HL-60 (cell line): ENCODE measurements at regions not wholly inside any gene's neighbourhood (a gene's known extent, or its start where the extent isn't known, plus 50 kb on each side); places are given as distances from the start of the nearest gene placed in this dataset.

ENCODE experiments used
- DNase-seq, 2 experiments: peaks; one replicate each; pipeline ENCODE4 v3.0.0-alpha.2; 2010 to 2020; ENCODE audit warnings: low read depth in 1 of 2, low spot score in 1 of 2
- H3K27ac ChIP-seq: fragments of 250-450 bp; sonication (Bioruptor Pico); replicated peaks from 2 replicates; pipeline ENCODE4 v1.5.1; 2020; ENCODE audit warnings: mild to moderate bottlenecking, moderate library complexity
- H3K27me3 ChIP-seq: fragments of 250-450 bp; sonication (Bioruptor Pico); 2 replicates; pipeline ENCODE4 v1.5.1; 2021; ENCODE audit warnings: mild to moderate bottlenecking, moderate library complexity; ENCODE audit not compliant: insufficient read depth, poor library complexity, severe bottlenecking
- H3K4me3 ChIP-seq: replicated peaks from 2 replicates; pipeline ENCODE4 v1.5.1; 2011; ENCODE audit warnings: mild to moderate bottlenecking, control low read depth, low read length; ENCODE audit not compliant: insufficient read depth
- GABPA ChIP-seq: IDR thresholded peaks from 2 replicates; pipeline ENCODE4 v1.6.1; 2012; ENCODE audit warnings: low read depth
- POLR2AphosphoS5 ChIP-seq: IDR thresholded peaks from 2 replicates; pipeline ENCODE4 v1.6.1; 2012; ENCODE audit warnings: low read depth
- SPI1 ChIP-seq: IDR thresholded peaks from 2 replicates; pipeline ENCODE4 v1.6.1; 2012; ENCODE audit warnings: low read depth, mild to moderate bottlenecking, borderline replicate concordance
- TF ChIP-seq, protein P1 (sequence below): IDR thresholded peaks from 2 replicates; pipeline ENCODE4 v1.6.1; 2012; ENCODE audit warnings: low read depth; ENCODE audit not compliant: insufficient replicate concordance
- TF ChIP-seq, protein P2 (sequence below): IDR thresholded peaks from one replicate; pipeline ENCODE4 v1.5.1; 2011; ENCODE audit warnings: low read length, control low read depth, inconsistent platforms; ENCODE audit not compliant: insufficient read depth

DNA sequence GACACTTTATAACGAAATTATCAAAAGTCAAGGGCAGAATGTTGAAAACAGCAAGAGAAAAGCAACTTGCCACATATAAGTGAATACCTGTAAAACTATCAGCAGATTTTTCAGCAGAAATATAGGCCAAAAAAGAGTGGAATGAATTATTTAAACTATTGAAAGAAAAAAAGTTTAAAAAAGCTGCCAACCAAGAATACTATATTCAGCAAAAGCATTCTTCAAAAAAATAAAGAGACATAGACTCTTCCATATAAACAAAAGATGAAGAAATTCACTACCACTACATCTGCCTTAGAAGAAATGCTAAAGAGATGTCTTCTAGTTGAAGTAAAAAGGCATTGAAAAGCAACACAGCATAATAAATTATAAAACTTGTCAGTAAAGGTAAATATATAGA lies 80.6 kb upstream of the CPNE8 start:
- no peak for DNase-seq
- Histone ChIP-seq H3K27ac (no peak overlapping the region), H3K27me3 (no peaks in the 10 kb centered on the region), H3K4me3 (no peak overlapping the region)
- TF ChIP-seq, protein P1, sequence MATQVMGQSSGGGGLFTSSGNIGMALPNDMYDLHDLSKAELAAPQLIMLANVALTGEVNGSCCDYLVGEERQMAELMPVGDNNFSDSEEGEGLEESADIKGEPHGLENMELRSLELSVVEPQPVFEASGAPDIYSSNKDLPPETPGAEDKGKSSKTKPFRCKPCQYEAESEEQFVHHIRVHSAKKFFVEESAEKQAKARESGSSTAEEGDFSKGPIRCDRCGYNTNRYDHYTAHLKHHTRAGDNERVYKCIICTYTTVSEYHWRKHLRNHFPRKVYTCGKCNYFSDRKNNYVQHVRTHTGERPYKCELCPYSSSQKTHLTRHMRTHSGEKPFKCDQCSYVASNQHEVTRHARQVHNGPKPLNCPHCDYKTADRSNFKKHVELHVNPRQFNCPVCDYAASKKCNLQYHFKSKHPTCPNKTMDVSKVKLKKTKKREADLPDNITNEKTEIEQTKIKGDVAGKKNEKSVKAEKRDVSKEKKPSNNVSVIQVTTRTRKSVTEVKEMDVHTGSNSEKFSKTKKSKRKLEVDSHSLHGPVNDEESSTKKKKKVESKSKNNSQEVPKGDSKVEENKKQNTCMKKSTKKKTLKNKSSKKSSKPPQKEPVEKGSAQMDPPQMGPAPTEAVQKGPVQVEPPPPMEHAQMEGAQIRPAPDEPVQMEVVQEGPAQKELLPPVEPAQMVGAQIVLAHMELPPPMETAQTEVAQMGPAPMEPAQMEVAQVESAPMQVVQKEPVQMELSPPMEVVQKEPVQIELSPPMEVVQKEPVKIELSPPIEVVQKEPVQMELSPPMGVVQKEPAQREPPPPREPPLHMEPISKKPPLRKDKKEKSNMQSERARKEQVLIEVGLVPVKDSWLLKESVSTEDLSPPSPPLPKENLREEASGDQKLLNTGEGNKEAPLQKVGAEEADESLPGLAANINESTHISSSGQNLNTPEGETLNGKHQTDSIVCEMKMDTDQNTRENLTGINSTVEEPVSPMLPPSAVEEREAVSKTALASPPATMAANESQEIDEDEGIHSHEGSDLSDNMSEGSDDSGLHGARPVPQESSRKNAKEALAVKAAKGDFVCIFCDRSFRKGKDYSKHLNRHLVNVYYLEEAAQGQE: no peak
- TF ChIP-seq GABPA: no peak
- TF ChIP-seq, protein P2, sequence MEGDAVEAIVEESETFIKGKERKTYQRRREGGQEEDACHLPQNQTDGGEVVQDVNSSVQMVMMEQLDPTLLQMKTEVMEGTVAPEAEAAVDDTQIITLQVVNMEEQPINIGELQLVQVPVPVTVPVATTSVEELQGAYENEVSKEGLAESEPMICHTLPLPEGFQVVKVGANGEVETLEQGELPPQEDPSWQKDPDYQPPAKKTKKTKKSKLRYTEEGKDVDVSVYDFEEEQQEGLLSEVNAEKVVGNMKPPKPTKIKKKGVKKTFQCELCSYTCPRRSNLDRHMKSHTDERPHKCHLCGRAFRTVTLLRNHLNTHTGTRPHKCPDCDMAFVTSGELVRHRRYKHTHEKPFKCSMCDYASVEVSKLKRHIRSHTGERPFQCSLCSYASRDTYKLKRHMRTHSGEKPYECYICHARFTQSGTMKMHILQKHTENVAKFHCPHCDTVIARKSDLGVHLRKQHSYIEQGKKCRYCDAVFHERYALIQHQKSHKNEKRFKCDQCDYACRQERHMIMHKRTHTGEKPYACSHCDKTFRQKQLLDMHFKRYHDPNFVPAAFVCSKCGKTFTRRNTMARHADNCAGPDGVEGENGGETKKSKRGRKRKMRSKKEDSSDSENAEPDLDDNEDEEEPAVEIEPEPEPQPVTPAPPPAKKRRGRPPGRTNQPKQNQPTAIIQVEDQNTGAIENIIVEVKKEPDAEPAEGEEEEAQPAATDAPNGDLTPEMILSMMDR: no peak
- no peak for TF ChIP-seq POLR2AphosphoS5
- no peak for TF ChIP-seq SPI1

DNA sequence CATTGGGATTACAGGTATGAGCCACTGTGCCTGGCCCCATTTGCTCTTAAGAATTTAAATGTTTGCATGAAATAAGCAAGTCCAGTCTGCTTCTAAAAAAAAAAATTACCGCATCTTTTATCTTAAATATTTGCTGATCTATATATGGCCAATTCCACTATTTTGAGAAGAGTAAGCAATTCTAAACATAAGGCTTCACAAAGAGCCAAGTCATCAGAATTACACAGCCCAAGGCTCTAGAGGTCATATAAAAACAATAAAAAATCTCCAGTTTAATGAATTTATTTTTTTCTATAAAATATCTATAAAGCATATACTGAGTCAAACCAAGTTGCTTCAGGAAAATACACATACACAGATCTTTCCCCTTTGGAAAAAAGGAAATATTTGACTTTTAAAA lies 79.0 kb upstream of the CPNE8 start:
- DNase-seq: no peak
- Histone ChIP-seq H3K4me3 (no peak overlapping the region), H3K27me3 (no peaks in the 10 kb centered on the region), H3K27ac (no peak overlapping the region)
- TF ChIP-seq, protein P2: no peak
- TF ChIP-seq, protein P1: no peak
- TF ChIP-seq SPI1: no peak

DNA sequence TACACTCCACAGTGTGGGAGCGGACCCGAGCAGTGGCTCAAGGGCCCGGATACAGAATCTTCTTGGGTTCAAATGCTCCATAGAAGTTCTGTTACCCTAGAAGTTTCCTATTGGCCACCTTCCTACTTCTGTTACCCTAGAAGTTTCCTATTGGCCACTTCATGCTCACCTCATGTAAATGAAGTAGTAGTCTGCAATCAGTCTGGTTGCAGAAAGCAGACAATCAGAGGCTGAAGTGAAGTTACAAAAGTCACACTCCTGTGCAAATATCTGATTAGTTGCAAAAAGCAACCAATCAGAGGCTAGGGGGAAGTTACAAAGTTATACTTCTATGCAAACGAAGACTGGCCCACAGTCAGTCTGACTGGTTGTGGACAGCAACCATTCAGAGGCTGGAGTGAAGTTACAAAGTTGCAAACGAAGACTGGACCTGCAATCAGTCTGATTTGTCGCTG lies 77.8 kb upstream of the CPNE8 start:
- no peaks in the 10 kb centered on the region for H3K27me3 ChIP-seq
- DNase-seq: no peak
- H3K27ac ChIP-seq: no peak overlapping the region
- TF ChIP-seq SPI1 (no peak), GABPA (no peak), POLR2AphosphoS5 (no peak)
- TF ChIP-seq, protein P1: no peak
- TF ChIP-seq, protein P2: no peak
- no peak overlapping the region for H3K4me3 ChIP-seq
